Astrocyte of the cerebellum (primary cell): ENCODE measurements at regions not wholly inside any gene's neighbourhood (a gene's known extent, or its start where the extent isn't known, plus 50 kb on each side); places are given as distances from the start of the nearest gene placed in this dataset.

Source experiments
- DNase-seq: peaks from one replicate; pipeline ENCODE4 v3.0.0-alpha.2; 2011; ENCODE audit warnings: low read depth
- H3K4me3 ChIP-seq: 2 replicates; pipeline ENCODE4 v1.5.1; 2011; ENCODE audit warnings: mild to moderate bottlenecking, low read depth, low read length, moderate library complexity
- CTCF ChIP-seq: IDR thresholded peaks from 2 replicates; pipeline ENCODE4 v1.5.1; 2012; ENCODE audit warnings: low read length, low read depth, moderate library complexity, mild to moderate bottlenecking; ENCODE audit errors: missing control alignments
- in situ Hi-C: cut with HindIII; loops from 2 replicates; pipeline ENCODE4 v1.10.0; 2017; ENCODE audit warnings: low sequenced_read_pairs

- in situ Hi-C loops: no loop called here
- no peak overlapping the region for H3K4me3 ChIP-seq
- DNase-seq: peak; percentile 22
- TF ChIP-seq CTCF: no peak
Measured at GRCh38 chr3:177744873-177745606, 547.8 kb upstream of the TBL1XR1 start.

DNA sequence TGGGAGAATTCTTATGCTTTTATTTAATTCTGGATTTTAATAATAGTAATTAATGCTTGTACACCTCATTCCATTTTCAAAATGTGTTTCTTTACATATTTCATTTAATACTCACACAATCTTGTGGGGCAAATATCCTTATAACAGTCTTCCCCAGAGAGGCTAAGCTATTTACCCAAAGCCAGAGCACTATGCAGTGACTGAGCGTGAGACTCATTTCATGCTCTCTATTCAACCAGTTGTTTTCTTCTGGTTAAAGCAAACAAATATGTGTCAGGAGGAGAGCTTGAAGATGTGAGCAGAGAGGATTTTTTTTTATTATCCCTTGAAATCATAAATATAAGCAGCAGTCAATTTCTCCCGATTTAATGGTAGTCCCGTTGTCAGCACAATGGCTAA lies 548.3 kb upstream of the TBL1XR1 start:
- no peak overlapping the region for H3K4me3 ChIP-seq
- no peak for TF ChIP-seq CTCF
- DNase-seq: no peak
- in situ Hi-C loops: no loop called here

GRCh38 chr3:177746337-177746933 lies 549.2 kb upstream of the TBL1XR1 start:
- H3K4me3 ChIP-seq: no peak overlapping the region
- DNase-seq: peak; percentile 33
- no peak for TF ChIP-seq CTCF
- in situ Hi-C loops: no loop called here

- in situ Hi-C loops: no loop called here
- no peak for DNase-seq
- TF ChIP-seq CTCF: no peak
- H3K4me3 ChIP-seq: no peak overlapping the region
Measured at GRCh38 chr3:177749836-177750235, 552.6 kb upstream of the TBL1XR1 start.

GRCh38 chr3:177750436-177750835 lies 553.2 kb upstream of the TBL1XR1 start:
- DNase-seq: no peak
- H3K4me3 ChIP-seq: no peak overlapping the region
- TF ChIP-seq CTCF: no peak
- in situ Hi-C loops: no loop called here

GRCh38 chr3:177751770-177752169 lies 554.5 kb upstream of the TBL1XR1 start:
- no peak for DNase-seq
- in situ Hi-C loops: no loop called here
- no peak overlapping the region for H3K4me3 ChIP-seq
- TF ChIP-seq CTCF: no peak
